GM23248 (cell line): ENCODE measurements at regions not wholly inside any gene's neighbourhood (a gene's known extent, or its start where the extent isn't known, plus 50 kb on each side); places are given as distances from the start of the nearest gene placed in this dataset.

ENCODE experiments used
- DNase-seq: peaks from one replicate; pipeline ENCODE4 v3.0.0-alpha.2; 2015
- H2AFZ ChIP-seq: fragments of 200-600 bp; sonication (generic); 2 replicates; pipeline ENCODE4 v1.6.1; 2016; ENCODE audit warnings: antibody characterized with exemption
- H3F3A ChIP-seq: fragments of 200-600 bp; sonication (generic); 2 replicates; pipeline ENCODE4 v1.6.1; 2016; ENCODE audit warnings: mild to moderate bottlenecking, antibody characterized with exemption, mixed run types; ENCODE audit not compliant: insufficient read depth
- H3K27ac ChIP-seq: fragments of 200-600 bp; sonication (generic); 2 replicates; pipeline ENCODE4 v1.5.1; 2016; ENCODE audit warnings: mild to moderate bottlenecking
- H3K27me3 ChIP-seq: fragments of 200-600 bp; sonication (generic); replicated peaks from 2 replicates; pipeline ENCODE4 v1.6.1; 2016; ENCODE audit warnings: mild to moderate bottlenecking; ENCODE audit not compliant: insufficient read depth
- H3K36me3 ChIP-seq: fragments of 200-600 bp; sonication (generic); 2 replicates; pipeline ENCODE4 v1.6.1; 2016; ENCODE audit warnings: low read depth, mild to moderate bottlenecking
- H3K4me1 ChIP-seq: fragments of 200-600 bp; sonication (generic); 2 replicates; pipeline ENCODE4 v1.6.1; 2016; ENCODE audit warnings: mild to moderate bottlenecking; ENCODE audit not compliant: insufficient read depth
- H3K4me2 ChIP-seq: fragments of 200-600 bp; sonication (generic); one replicate; pipeline ENCODE4 v1.6.1; 2016; ENCODE audit warnings: mild to moderate bottlenecking; ENCODE audit not compliant: unreplicated experiment
- H3K4me3 ChIP-seq: fragments of 200-600 bp; sonication (generic); 2 replicates; pipeline ENCODE4 v1.5.1; 2016; ENCODE audit warnings: mild to moderate bottlenecking
- H3K79me2 ChIP-seq: fragments of 200-600 bp; sonication (generic); 2 replicates; pipeline ENCODE4 v1.6.1; 2016; ENCODE audit warnings: mild to moderate bottlenecking; ENCODE audit not compliant: insufficient read depth
- H3K9ac ChIP-seq: fragments of 200-600 bp; sonication (generic); 2 replicates; pipeline ENCODE4 v1.6.1; 2016; ENCODE audit warnings: mild to moderate bottlenecking
- H3K9me2 ChIP-seq: fragments of 200-600 bp; sonication (generic); 2 replicates; pipeline ENCODE4 v1.6.1; 2016; ENCODE audit warnings: mixed run types, mild to moderate bottlenecking, moderate library complexity; ENCODE audit not compliant: insufficient read depth
- H3K9me3 ChIP-seq: fragments of 200-600 bp; sonication (generic); one replicate; pipeline ENCODE4 v1.6.1; 2017; ENCODE audit warnings: low read depth
- H4K20me1 ChIP-seq: fragments of 200-600 bp; sonication (generic); 2 replicates; pipeline ENCODE4 v1.6.0; 2016; ENCODE audit not compliant: insufficient read depth
- EZH2 ChIP-seq: fragments of 200-600 bp; sonication (generic); IDR thresholded peaks from 2 replicates; pipeline ENCODE4 v1.6.1; 2018; ENCODE audit warnings: antibody characterized with exemption, mild to moderate bottlenecking; ENCODE audit not compliant: insufficient read depth, poor library complexity, severe bottlenecking
- EZH2phosphoT487 ChIP-seq: fragments of 200-600 bp; sonication (generic); IDR thresholded peaks from 2 replicates; pipeline ENCODE4 v1.6.1; 2018; ENCODE audit warnings: antibody characterized with exemption, moderate library complexity, mild to moderate bottlenecking, low read depth; ENCODE audit not compliant: insufficient read depth
- WGBS, 2 experiments: methylation state at CpG; one replicate each; pipeline ENCODE4 v1.1.6; 2015 to 2017; ENCODE audit warnings: low lambda C conversion rate in 2 of 2, low coverage in 1 of 2; ENCODE audit errors: missing lambda C conversion rate in 2 of 2; 5-methylcytosine and 5-hydroxymethylcytosine counted together
- in situ Hi-C: fragments of 300-500 bp; cut with MboI; formaldehyde crosslinking; loops from 2 replicates; pipeline ENCODE4 v1.15.0; 2020

GRCh38 chr18:14930576-14930975 lies 182.6 kb downstream of the ANKRD30B start:
- Histone ChIP-seq H3K9me3 (no peaks in the 10 kb centered on the region), H3K27me3 (no peaks in the 10 kb centered on the region), H4K20me1 (no peaks in the 10 kb centered on the region), H3F3A (no peaks in the 10 kb centered on the region), H3K4me1 (no peaks in the 10 kb centered on the region), H3K27ac (no peak overlapping the region), H3K79me2 (no peaks in the 10 kb centered on the region), H3K36me3 (no peaks in the 10 kb centered on the region), H2AFZ (no peak overlapping the region), H3K4me3 (no peak overlapping the region), H3K9me2 (no peaks in the 10 kb centered on the region), H3K9ac (no peak overlapping the region), H3K4me2 (no peak overlapping the region)
- 47 to 58% methylated on average over 2 of the region's 2 CpGs for WGBS, 2 experiments
- in situ Hi-C loops = no loop called here
- TF ChIP-seq EZH2phosphoT487 (no peak), EZH2 (no peak)
- DNase-seq = no peak

GRCh38 chr18:14933049-14933851 lies 185.3 kb downstream of the ANKRD30B start:
- Histone ChIP-seq H2AFZ (no peak overlapping the region), H3K79me2 (no peaks in the 10 kb centered on the region), H4K20me1 (no peaks in the 10 kb centered on the region), H3K9me2 (no peaks in the 10 kb centered on the region), H3K27ac (no peak overlapping the region), H3K4me3 (no peak overlapping the region), H3K4me2 (no peak overlapping the region), H3K36me3 (no peaks in the 10 kb centered on the region), H3F3A (no peaks in the 10 kb centered on the region), H3K9ac (no peak overlapping the region), H3K4me1 (no peaks in the 10 kb centered on the region), H3K27me3 (no peaks in the 10 kb centered on the region), H3K9me3 (no peaks in the 10 kb centered on the region)
- WGBS, 2 experiments = 46 to 52% methylated on average over 12 of the region's 12 CpGs
- no peak for TF ChIP-seq EZH2phosphoT487
- no peak for DNase-seq
- in situ Hi-C loops = no loop called here

- H3K4me2 ChIP-seq = no peak overlapping the region
- TF ChIP-seq EZH2phosphoT487 (no peak), EZH2 (no peak)
- H3K4me3 ChIP-seq = no peak overlapping the region
- no peaks in the 10 kb centered on the region for H3F3A ChIP-seq
- no peaks in the 10 kb centered on the region for H3K27me3 ChIP-seq
- in situ Hi-C loops = no loop called here
- H3K9me3 ChIP-seq = no peaks in the 10 kb centered on the region
- WGBS, 2 experiments = 42 to 48% methylated on average over 10 of the region's 10 CpGs
- no peak overlapping the region for H3K27ac ChIP-seq
- DNase-seq = no peak
- H3K9ac ChIP-seq = no peak overlapping the region
- H3K79me2 ChIP-seq = no peaks in the 10 kb centered on the region
- no peaks in the 10 kb centered on the region for H3K9me2 ChIP-seq
- no peaks in the 10 kb centered on the region for H4K20me1 ChIP-seq
- no peak overlapping the region for H2AFZ ChIP-seq
- no peaks in the 10 kb centered on the region for H3K4me1 ChIP-seq
- H3K36me3 ChIP-seq = no peaks in the 10 kb centered on the region
Measured at GRCh38 chr18:14933964-14934363, 186.0 kb downstream of the ANKRD30B start.

- H3K4me3 ChIP-seq = no peak overlapping the region
- no peak overlapping the region for H3K9ac ChIP-seq
- DNase-seq = no peak
- H3K36me3 ChIP-seq = no peaks in the 10 kb centered on the region
- no peaks in the 10 kb centered on the region for H3K9me3 ChIP-seq
- in situ Hi-C loops = no loop called here
- no peaks in the 10 kb centered on the region for H3F3A ChIP-seq
- TF ChIP-seq EZH2phosphoT487 (no peak), EZH2 (no peak)
- H3K4me2 ChIP-seq = no peak overlapping the region
- H4K20me1 ChIP-seq = no peaks in the 10 kb centered on the region
- H3K9me2 ChIP-seq = no peaks in the 10 kb centered on the region
- no peaks in the 10 kb centered on the region for H3K79me2 ChIP-seq
- no peaks in the 10 kb centered on the region for H3K27me3 ChIP-seq
- H2AFZ ChIP-seq = no peak overlapping the region
- 44 to 50% methylated on average over 3 of the region's 3 CpGs for WGBS, 2 experiments
- no peak overlapping the region for H3K27ac ChIP-seq
- H3K4me1 ChIP-seq = no peaks in the 10 kb centered on the region
Measured at GRCh38 chr18:14935210-14935609, 187.2 kb downstream of the ANKRD30B start.
